Vagina (tissue), 2 donors: ENCODE measurements at regions not wholly inside any gene's neighbourhood (a gene's known extent, or its start where the extent isn't known, plus 50 kb on each side); places are given as distances from the start of the nearest gene placed in this dataset.

Experiments
- POLR2A ChIP-seq, 2 donors: fragments of 450-650 bp; IDR thresholded peaks; one replicate each; pipeline ENCODE4 v1.6.1; 2017; ENCODE audit warnings: antibody characterized with exemption in 2 of 2, mild to moderate bottlenecking in 2 of 2, moderate library complexity in 2 of 2
- TF ChIP-seq, protein P1 (sequence below), 3 experiments: fragments of 450-650 bp in 2 of 3; fragments of 200-600 bp in 1 of 3; sonication (generic) in 1 of 3; IDR thresholded peaks; one replicate each; pipeline ENCODE4 v1.5.1; 2017 to 2019; ENCODE audit warnings: antibody characterized with exemption in 3 of 3, mild to moderate bottlenecking in 2 of 3, moderate library complexity in 2 of 3

DNA sequence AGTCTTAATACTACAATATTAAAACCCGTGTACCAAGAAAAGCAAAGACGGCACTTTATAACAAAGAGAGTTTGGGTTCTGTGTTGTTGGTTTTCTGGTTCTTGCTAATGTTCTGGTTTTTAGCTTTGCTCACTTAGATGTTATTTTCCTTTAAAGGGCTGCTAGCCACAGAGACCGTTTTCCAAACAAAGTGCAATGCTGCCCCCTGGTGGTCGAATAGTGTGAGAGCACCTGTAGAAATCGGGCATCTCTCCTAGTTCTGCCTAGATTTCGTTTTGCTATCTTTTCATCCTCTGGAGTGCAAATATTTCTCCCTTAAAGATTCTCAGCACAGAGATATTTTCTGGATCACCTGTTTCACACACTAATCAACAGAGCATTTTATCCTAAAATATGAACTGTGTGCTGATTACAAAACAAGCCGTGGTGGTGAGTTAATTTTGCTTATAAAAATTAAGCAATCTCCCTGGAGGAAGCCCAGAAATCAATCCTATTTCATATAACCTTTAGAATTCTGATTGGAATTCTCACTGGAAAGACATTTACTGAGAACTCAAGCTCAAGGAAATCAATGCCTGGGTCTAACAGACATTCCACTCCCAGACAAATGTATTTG, 334.5 kb upstream of the NOCT start:
- no peak for TF ChIP-seq POLR2A (IDR thresholded peaks at IDR 0.05)
- TF ChIP-seq, protein P1, sequence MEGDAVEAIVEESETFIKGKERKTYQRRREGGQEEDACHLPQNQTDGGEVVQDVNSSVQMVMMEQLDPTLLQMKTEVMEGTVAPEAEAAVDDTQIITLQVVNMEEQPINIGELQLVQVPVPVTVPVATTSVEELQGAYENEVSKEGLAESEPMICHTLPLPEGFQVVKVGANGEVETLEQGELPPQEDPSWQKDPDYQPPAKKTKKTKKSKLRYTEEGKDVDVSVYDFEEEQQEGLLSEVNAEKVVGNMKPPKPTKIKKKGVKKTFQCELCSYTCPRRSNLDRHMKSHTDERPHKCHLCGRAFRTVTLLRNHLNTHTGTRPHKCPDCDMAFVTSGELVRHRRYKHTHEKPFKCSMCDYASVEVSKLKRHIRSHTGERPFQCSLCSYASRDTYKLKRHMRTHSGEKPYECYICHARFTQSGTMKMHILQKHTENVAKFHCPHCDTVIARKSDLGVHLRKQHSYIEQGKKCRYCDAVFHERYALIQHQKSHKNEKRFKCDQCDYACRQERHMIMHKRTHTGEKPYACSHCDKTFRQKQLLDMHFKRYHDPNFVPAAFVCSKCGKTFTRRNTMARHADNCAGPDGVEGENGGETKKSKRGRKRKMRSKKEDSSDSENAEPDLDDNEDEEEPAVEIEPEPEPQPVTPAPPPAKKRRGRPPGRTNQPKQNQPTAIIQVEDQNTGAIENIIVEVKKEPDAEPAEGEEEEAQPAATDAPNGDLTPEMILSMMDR (IDR thresholded peaks at IDR 0.05), result peak; percentile 80 to 90 (median 88)
